ENCODE measurements at regions not wholly inside any gene's neighbourhood (a gene's known extent, or its start where the extent isn't known, plus 50 kb on each side); places are given as distances from the start of the nearest gene placed in this dataset.
"Not testable (repeated sequence)": the region's sequence is repeated elsewhere in the genome, so short reads cannot be mapped to it uniquely, and the experiment has no call there.

DNA sequence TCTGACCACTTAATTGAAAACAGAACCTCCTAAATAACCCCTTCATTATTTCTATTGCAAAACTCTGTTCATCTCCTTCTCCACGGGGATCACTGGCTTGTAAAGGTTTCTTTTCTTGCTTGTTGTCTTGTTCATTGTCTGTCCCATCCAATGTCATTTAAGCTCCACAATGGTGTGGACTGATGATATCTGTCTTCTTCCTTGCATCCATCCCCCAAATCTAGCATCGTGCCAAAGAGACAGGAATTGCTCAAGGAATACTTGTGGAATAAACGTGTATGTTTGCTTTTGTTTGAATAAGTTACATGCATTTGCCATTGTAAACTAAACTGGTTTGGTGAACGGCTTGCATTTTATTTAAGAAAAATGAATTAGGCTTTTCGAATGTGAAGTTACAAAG, 306.8 kb upstream of the POM121L12 start:
- TF ChIP-seq, protein P1, sequence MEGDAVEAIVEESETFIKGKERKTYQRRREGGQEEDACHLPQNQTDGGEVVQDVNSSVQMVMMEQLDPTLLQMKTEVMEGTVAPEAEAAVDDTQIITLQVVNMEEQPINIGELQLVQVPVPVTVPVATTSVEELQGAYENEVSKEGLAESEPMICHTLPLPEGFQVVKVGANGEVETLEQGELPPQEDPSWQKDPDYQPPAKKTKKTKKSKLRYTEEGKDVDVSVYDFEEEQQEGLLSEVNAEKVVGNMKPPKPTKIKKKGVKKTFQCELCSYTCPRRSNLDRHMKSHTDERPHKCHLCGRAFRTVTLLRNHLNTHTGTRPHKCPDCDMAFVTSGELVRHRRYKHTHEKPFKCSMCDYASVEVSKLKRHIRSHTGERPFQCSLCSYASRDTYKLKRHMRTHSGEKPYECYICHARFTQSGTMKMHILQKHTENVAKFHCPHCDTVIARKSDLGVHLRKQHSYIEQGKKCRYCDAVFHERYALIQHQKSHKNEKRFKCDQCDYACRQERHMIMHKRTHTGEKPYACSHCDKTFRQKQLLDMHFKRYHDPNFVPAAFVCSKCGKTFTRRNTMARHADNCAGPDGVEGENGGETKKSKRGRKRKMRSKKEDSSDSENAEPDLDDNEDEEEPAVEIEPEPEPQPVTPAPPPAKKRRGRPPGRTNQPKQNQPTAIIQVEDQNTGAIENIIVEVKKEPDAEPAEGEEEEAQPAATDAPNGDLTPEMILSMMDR (IDR thresholded peaks at IDR 0.05) = not testable (repeated sequence)
- not testable (repeated sequence) for TF ChIP-seq EP300 (IDR thresholded peaks at IDR 0.05); POLR2A (IDR thresholded peaks at IDR 0.05; ENCODE audit: low read depth)
